Medulla oblongata (tissue), 1 donor: ENCODE measurements at regions not wholly inside any gene's neighbourhood (a gene's known extent, or its start where the extent isn't known, plus 50 kb on each side); places are given as distances from the start of the nearest gene placed in this dataset.

Experiments
- DNase-seq: peaks from one replicate; pipeline ENCODE4 v3.0.0-alpha.2; 2015; ENCODE audit errors: extremely low spot score

DNA sequence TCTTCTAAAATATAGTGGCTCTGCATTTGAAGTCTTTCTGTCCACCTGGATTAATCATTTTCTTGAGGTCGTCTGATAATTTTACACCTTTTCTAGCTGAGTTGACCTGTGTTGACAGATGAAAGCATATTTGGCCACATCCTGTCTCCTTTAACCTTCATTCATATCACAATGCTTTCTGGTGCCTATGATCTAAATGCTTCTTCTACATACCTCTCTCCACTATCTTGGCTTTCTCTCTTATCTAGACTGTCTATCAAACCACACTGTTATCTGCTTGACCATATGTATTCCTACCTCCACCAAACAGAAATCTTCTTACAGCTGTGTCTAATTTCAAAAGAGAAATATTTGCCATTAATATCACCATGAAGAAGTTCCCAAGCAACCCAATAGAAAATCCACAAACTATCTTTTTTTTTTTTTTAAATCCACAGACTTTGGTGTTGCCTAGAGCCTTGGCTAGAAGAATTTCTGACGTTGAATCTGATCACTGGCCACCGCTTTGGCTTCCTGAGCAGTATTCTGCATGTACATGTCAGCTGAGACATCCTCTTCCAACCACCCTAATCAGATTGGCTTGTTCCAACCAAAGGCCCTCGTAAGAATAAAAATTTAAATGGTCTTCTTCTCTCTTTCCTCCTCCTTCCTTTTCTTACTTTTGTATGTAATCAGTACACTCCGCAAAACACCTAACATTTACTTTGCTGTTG, 66.3 kb upstream of the SP4 start:
- no peak for DNase-seq

DNA sequence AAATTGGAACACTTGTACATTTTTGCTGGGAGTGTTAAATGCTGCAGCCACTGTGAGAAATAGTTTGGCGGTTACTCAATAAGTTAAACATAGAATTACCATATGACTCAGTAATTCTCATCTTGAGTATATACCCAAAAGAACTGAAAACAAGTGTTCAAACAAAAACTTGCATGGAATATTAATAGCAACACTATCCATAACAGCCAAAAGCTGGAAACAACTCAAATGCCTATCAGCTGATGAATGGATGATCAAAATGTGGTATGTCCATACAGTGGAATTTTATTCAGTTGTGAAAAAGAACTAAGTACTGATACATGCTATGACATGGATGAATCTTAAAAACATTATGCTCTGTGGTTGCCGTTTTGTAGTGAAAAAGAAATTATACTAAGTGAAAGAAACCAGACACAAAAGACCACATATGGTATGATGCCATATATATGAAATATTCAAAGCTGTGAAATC, 63.0 kb upstream of the SP4 start:
- no peak for DNase-seq

DNA sequence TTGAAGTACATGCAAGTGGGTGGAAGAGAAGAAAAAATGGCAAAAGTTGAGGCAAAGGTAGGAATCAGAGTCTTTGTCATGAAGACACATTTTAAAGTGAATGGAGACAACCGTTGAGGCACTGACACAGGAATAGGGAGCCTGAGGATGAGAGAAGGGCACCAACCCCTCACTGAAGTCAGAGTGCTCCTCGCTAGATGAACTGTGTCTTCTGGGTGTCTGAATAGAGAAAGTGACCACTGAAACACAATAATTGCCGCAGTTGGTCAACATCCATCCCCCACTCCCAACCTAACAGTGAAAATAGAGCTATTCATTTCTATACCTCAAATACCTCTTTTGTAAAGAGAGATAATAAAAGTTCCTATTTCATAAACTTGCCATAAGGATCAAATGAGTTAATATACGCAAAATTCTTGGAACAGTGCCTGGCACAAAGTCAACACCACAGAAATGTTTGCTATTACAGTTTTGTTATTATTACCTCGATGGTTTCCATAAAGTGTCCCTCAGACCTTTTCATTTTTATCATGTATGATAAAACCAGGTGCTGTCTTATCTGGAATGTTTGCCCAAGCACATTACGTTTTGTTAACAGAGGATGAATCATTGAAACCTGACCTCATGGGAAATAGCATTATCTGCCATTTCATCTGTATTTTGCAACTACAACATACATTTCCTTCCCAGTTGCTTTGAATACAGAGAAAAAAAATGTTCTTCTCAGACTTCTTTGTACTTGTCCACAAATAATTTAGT, 61.8 kb upstream of the SP4 start:
- no peak for DNase-seq

DNA sequence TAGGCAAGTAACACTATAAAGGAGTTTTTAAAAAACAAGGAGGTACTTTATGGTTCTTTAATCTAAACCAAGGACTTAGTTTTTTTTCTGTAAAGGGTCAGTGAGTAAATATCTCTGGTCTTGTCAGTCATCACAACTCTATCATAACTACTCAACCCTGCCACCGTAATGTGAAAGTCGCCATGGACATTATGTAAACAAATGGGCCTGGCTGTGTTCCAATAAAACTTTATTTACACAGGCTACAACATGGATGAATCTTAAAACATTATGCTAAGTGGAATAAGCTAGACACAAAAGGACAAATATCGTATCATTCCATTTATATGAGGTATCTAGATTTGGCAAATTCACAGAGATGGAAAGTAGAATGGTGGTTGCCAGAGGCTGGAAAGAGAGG, 60.8 kb upstream of the SP4 start:
- DNase-seq = no peak

GRCh38 chr7:21367537-21367936, 60.3 kb upstream of the SP4 start:
- DNase-seq = no peak

DNA sequence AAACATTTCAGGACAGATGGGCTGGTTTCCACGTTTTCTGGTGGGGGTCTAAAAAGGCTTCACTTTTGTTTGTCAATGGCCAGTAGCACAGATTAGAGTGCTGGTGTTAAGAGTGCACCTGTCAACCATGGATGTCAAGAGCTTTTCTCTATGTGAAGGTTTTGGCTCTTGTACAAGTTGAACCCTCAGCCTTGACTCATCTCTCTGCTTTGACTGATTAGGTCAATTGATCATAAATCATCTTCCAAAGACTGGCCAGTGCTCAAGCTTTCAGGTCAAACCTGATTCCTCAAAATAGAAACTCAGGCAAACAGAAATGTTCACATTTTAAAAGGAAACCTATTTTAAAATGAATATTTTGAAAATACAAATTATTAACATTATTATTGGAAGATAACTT, 59.6 kb upstream of the SP4 start:
- DNase-seq = no peak

DNA sequence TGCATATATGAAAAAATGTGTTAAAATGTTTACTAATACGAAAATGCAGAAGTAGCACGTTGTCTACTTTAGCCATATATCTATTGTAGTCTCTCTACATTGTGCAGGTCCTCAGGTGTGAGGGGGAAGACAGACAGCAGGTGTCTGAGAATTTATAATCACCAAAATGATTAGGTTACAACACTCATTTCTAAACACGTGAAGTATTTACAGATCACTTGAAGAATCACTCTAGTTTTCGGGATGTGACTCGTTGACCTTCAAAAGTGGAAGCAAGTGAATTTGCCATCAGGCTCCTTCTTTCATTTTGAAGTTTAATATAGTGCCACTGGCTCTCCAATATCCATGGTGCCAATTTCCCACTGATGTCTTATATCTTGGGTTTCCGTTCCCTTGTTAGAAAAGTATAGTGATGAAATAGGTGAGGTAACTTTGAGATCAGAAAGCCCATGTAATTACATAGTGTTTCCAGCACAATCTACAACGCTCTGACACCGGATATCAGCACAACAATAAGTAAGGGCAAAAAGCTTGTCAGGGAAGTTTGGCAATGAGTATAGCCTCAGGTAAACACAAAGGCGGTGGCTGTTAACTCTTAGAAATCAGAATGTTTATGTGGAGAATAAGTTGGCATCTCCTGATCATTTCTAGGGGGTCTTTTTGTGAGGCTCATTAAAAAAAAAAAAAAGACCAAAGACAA, 57.5 kb upstream of the SP4 start:
- no peak for DNase-seq

GRCh38 chr7:21371360-21371759, 56.5 kb upstream of the SP4 start:
- no peak for DNase-seq

DNA sequence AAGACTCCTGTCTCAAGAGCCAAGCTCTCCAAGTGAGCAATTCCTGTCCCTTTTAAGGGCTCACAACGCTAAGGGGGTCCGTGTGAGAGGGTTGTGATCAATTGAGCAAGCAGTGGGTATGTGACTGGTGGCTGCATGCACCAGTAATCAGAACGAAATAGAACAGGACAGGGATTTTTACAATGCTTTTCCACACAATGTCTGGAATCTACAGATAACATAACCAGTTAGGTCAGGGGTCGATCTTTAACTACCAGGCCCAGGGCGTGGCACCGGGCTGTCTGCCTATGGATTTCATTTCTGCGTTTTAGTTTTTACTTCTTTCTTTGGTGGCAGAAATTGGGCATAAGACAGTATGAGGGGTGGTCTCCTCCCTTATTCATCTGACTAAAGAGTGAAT, 54.9 kb upstream of the SP4 start:
- DNase-seq = no peak

DNA sequence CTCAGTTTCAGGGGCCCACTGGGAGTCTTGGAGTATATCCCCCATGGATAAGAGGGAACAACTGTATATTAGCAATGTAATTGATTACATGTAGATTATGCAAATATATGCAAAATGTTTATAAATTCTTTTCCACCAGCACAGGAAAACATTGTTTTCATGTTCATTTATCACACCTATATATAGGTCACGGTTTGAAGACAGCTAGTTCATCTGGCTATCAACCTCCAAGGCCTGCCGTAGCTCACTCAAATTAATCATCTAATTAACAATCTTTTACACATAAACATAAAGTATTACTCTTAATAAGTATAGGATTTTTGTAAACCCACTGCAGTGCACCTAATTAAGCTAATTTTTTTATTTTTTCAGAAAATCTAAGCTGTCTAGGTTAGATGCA, 53.7 kb upstream of the SP4 start:
- no peak for DNase-seq

- DNase-seq = no peak
Measured at GRCh38 chr7:21377545-21377944, 50.3 kb upstream of the SP4 start.
